Medulla oblongata (tissue), 1 donor: ENCODE measurements at regions not wholly inside any gene's neighbourhood (a gene's known extent, or its start where the extent isn't known, plus 50 kb on each side); places are given as distances from the start of the nearest gene placed in this dataset.

Experiments
- DNase-seq: peaks from one replicate; pipeline ENCODE4 v3.0.0-alpha.2; 2015; ENCODE audit errors: extremely low spot score

DNA sequence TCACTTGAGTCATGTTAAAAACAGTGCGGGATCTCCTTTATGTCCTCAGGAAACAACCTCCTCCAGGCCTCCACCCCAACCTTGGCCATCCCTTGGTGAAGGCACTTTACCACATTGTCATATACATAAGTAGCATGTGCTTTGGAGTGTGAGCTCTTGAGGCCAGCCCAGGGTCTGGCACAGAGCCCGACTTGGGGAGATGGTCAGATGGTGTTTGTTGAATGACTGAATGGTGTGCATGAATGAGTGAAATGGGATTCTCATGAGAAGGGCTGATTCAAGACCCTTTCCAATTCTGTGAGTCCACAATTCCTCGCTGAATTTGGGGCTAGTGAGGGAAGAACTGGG, 52.9 kb upstream of the DLK1 start:
- DNase-seq: no peak

DNA sequence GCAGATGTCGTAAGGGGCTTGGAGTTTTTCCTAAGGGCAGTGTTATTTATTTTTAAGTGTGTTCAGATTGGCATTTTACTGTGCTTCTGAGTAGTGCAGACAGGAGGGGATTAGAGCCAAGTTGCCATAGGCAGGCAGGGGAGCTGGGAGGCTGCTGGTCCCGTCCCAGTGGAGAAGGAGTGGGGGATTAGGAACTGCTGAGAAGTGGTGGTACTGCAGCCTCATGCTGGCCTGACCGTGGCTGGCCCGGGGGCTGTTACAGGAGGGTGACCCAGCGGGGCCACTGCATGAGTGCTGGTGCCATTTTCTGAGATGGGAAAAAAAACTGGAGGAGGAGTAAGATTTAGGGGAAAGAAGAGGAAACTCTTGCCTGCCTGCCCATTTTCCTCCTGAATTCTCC, 52.3 kb upstream of the DLK1 start:
- DNase-seq: no peak

DNA sequence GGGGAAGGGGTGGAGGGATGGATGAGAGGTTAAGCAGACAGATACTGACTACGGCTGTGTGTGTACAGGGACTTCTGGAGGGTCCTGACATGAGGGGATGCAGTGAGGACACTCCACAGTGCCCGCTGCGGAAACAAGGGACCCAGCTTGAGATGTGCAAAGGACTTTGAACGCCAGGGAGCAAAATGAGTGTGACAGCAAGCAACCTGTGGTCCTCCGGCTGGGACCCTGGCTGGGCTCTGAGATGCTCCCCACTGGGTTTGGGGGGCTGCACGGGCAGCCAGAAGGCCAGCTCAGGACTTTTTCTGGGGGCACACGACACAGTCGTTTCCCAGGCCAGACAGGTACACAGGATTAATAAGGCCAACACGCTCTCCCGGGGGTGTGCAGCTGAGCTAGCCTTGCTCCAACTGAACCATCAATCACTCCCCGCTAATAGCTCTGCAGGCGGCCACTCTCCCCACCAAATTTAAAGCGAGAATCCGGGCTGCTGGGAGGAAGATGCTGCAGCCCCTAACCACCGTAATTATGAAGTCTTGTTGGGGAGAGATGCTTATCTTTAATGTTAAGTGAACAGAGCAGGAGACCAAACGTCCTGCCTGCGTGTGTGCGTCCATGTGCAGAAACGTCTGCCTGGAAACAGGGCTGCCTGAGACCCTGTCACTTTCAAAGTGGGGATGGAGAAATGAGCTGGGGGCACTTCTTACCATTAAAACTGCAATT, 51.6 kb upstream of the DLK1 start:
- DNase-seq: no peak

DNA sequence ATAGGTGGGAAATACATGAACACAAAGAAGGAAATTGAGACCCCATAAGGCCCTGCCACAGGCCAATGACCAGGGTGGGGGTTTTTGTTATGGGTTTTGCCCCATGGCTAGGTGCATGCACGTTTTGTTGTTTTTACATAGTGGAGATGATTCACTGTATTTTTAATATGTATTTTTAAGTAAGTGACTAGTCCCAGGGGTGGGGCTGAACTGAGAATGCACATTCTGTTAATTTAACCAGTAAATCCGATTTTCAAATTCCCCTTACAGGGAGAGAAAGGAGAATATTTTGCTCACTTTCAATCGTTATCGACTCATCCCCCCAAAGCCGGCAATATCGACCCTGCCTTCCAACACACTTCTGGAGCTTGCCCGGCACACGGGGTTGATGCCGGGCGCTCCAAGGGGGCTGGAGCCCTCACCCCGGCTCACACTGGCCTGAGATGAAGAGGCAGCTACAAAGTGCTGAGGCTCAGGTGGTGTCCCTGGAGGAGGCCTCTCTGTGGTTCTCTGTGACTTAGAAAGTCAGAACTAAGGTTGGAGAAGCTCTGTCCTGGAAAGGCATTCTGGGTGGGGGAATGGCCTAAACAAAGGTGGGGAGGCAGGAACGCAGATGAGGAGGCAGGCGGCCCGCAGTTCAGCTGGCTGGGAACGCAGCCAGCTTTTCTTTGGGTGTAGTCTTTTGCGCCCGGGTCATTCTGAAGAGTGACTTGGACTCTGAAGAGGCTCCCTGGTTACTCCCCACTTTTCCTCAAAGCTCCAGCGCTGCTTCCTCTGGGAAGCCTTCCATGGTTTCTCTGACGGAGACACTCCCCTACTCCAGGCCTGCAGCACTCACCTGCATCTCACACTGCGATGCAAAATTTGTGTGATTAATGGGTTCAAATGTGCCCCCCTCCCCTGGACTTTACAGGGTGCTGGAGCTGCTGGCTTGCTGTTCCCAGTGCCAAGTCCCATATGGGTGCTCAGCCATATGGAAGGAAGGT, 50.7 kb upstream of the DLK1 start:
- DNase-seq: no peak
